ENCODE measurements at regions not wholly inside any gene's neighbourhood (a gene's known extent, or its start where the extent isn't known, plus 50 kb on each side); places are given as distances from the start of the nearest gene placed in this dataset.
"Not testable (repeated sequence)": the region's sequence is repeated elsewhere in the genome, so short reads cannot be mapped to it uniquely, and the experiment has no call there.

GRCh38 chr5:8553364-8553763, 684.4 kb downstream of the MTRR start:
- no peaks in the 10 kb centered on the region for H3K27me3 ChIP-seq (replicated peaks; ENCODE audit: insufficient read depth)
- H3K9me3 ChIP-seq = no peaks in the 10 kb centered on the region
- no peaks in the 10 kb centered on the region for H3K4me1 ChIP-seq (replicated peaks)
- H3K36me3 ChIP-seq = no peaks in the 10 kb centered on the region
- no peak for DNase-seq (ENCODE audit: low spot score)
- H3K4me3 ChIP-seq = no peak overlapping the region
- H3K27ac ChIP-seq = no peak overlapping the region
- intact Hi-C loops (cut with DNase I) = no loop called here
- TF ChIP-seq, protein P1, sequence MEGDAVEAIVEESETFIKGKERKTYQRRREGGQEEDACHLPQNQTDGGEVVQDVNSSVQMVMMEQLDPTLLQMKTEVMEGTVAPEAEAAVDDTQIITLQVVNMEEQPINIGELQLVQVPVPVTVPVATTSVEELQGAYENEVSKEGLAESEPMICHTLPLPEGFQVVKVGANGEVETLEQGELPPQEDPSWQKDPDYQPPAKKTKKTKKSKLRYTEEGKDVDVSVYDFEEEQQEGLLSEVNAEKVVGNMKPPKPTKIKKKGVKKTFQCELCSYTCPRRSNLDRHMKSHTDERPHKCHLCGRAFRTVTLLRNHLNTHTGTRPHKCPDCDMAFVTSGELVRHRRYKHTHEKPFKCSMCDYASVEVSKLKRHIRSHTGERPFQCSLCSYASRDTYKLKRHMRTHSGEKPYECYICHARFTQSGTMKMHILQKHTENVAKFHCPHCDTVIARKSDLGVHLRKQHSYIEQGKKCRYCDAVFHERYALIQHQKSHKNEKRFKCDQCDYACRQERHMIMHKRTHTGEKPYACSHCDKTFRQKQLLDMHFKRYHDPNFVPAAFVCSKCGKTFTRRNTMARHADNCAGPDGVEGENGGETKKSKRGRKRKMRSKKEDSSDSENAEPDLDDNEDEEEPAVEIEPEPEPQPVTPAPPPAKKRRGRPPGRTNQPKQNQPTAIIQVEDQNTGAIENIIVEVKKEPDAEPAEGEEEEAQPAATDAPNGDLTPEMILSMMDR (IDR thresholded peaks at IDR 0.05) = no peak
- no peak for TF ChIP-seq POLR2A (IDR thresholded peaks at IDR 0.05)
- no peak for TF ChIP-seq POLR2AphosphoS5 (IDR thresholded peaks at IDR 0.05)

- Histone ChIP-seq H3K27me3 (replicated peaks; ENCODE audit: insufficient read depth) (no peaks in the 10 kb centered on the region), H3K9me3 (no peaks in the 10 kb centered on the region), H3K4me3 (no peak overlapping the region), H3K27ac (no peak overlapping the region), H3K36me3 (no peaks in the 10 kb centered on the region), H3K4me1 (replicated peaks) (no peaks in the 10 kb centered on the region)
- WGBS = 46% methylated on average over 3 of the region's 3 CpGs
- no peak for DNase-seq (ENCODE audit: low spot score)
- intact Hi-C loops (cut with DNase I) = no loop called here
- TF ChIP-seq, protein P1 (IDR thresholded peaks at IDR 0.05) = no peak
- TF ChIP-seq POLR2A (IDR thresholded peaks at IDR 0.05) (no peak), POLR2AphosphoS5 (IDR thresholded peaks at IDR 0.05) (no peak)
Observed at GRCh38 chr5:8557728-8558127, 688.8 kb downstream of the MTRR start.

- no peaks in the 10 kb centered on the region for H3K27me3 ChIP-seq (replicated peaks; ENCODE audit: insufficient read depth)
- WGBS = 72% methylated on average over 2 of the region's 2 CpGs
- no peak for DNase-seq (ENCODE audit: low spot score)
- no peaks in the 10 kb centered on the region for H3K9me3 ChIP-seq
- intact Hi-C loops (cut with DNase I) = no loop called here
- H3K36me3 ChIP-seq = no peaks in the 10 kb centered on the region
- no peaks in the 10 kb centered on the region for H3K4me1 ChIP-seq (replicated peaks)
- no peak overlapping the region for H3K27ac ChIP-seq
- TF ChIP-seq, protein P1 (IDR thresholded peaks at IDR 0.05) = no peak
- TF ChIP-seq POLR2AphosphoS5 (IDR thresholded peaks at IDR 0.05) (no peak), POLR2A (IDR thresholded peaks at IDR 0.05) (no peak)
- no peak overlapping the region for H3K4me3 ChIP-seq
Observed at GRCh38 chr5:8560776-8561175, 691.8 kb downstream of the MTRR start.

DNA sequence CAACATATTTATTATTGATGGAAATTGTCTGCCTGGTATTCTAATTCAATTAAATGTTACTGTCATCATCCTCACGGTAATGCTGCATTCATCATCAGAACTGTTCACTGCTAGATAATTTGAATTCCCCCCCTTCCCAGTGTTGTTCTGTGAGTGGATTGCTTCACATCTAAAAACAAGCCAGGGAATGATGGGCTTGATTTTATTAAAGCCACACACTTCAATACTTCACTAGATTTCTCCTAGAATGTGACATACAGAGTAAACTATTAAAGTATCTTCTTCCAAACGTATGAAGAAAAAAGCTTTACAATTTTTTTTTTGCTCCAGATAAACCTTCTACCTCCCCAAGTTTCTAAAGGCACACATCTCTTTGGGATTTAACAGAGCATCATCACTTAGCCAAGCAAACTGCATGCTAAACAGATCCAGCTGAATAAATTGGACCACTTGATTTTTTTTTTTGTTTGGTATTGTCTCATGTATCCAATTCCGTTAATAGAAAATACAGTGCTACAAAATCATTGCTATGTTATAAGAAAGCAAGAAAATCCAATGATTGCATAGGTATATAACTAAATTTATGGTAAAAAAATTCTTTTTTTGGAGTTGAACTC, 692.4 kb downstream of the MTRR start:
- intact Hi-C loops (cut with DNase I) = no loop called here
- Histone ChIP-seq H3K27me3 (replicated peaks; ENCODE audit: insufficient read depth) (no peaks in the 10 kb centered on the region), H3K27ac (no peak overlapping the region), H3K4me3 (no peak overlapping the region), H3K36me3 (no peaks in the 10 kb centered on the region), H3K4me1 (replicated peaks) (no peaks in the 10 kb centered on the region), H3K9me3 (no peaks in the 10 kb centered on the region)
- 58% methylated on average over 3 of the region's 3 CpGs for WGBS
- TF ChIP-seq POLR2AphosphoS5 (IDR thresholded peaks at IDR 0.05) (no peak), POLR2A (IDR thresholded peaks at IDR 0.05) (no peak)
- TF ChIP-seq, protein P1 (IDR thresholded peaks at IDR 0.05) = no peak
- no peak for DNase-seq (ENCODE audit: low spot score)

DNA sequence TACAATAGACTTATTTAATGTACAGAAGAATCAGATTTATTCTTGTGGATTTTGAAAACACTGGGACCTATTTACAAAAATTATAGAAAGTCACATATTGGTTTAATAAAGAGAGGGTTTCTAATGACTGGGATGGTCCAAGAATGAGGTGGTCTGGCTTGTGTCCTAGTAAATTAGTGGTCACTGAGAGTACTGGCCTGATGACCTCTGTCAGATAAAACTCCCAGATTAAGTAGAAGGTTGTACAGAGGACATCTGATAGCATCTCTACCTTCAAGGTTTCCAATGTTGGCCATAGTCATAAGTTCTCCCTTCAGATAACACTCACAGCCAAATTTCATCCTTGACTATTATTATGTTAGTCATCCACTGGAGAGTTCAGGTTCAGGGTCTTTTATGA, 692.9 kb downstream of the MTRR start:
- DNase-seq (ENCODE audit: low spot score) = no peak
- Histone ChIP-seq H3K27ac (no peak overlapping the region), H3K36me3 (no peaks in the 10 kb centered on the region), H3K27me3 (replicated peaks; ENCODE audit: insufficient read depth) (no peaks in the 10 kb centered on the region), H3K4me1 (replicated peaks) (no peaks in the 10 kb centered on the region), H3K4me3 (no peak overlapping the region), H3K9me3 (no peaks in the 10 kb centered on the region)
- TF ChIP-seq POLR2A (IDR thresholded peaks at IDR 0.05) = no peak
- intact Hi-C loops (cut with DNase I) = no loop called here

DNA sequence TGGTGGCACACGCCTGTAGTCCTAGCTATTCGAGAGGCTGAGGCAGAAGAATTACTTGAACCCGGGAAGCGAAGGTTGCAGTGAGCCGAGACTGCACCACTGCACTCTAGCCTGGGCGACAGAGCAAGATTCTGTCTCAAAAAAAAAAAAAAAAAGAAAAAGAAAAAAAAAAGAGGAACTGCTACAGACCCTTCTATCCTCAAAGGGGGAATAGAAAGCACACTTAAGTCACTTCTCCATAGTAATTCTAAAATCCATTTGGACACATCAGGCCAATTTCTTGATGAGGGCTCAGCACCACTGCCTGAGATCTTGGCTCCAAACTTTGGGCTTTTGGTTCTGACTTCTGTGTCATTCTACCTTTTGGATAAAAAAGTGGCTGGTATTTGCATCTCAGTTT, 694.6 kb downstream of the MTRR start:
- H3K27me3 ChIP-seq (replicated peaks; ENCODE audit: insufficient read depth); H3K36me3 ChIP-seq; DNase-seq (ENCODE audit: low spot score); intact Hi-C loops (cut with DNase I); H3K4me1 ChIP-seq (replicated peaks); H3K27ac ChIP-seq; H3K4me3 ChIP-seq; H3K9me3 ChIP-seq: not testable (repeated sequence)
- 82% methylated on average over 6 of the region's 6 CpGs for WGBS
